HEK293 (cell line): ENCODE measurements at regions not wholly inside any gene's neighbourhood (a gene's known extent, or its start where the extent isn't known, plus 50 kb on each side); places are given as distances from the start of the nearest gene placed in this dataset.

Experiments used
- CTCF ChIA-PET: fragments of 350-600 bp; formaldehyde crosslinking; extraction: SDS; loops from one replicate; lab custom pipeline; 2021; ENCODE audit warnings: antibody characterized with exemption; lab: Yijun Ruan, JAX
- POLR2A ChIA-PET: fragments of 300-600 bp; formaldehyde crosslinking; extraction: SDS; loops from one replicate; lab custom pipeline; 2020; ENCODE audit warnings: antibody characterized with exemption, inconsistent platforms; lab: Yijun Ruan, JAX
- H3K27ac ChIP-seq: fragments of 200-500 bp; sonication (Bioruptor generic); 2 replicates; pipeline ENCODE4 v1.5.1; 2014; ENCODE audit warnings: low read depth, low read length, control low read depth, inconsistent platforms; ENCODE audit errors: extremely low read depth
- H3K36me3 ChIP-seq, 2 experiments: fragments of 200-500 bp in 1 of 2; sonication (Bioruptor generic) in 1 of 2; 1 replicate in 1 of 2; 2 replicates in 1 of 2; pipeline ENCODE4 v1.5.1; 2014 to 2017; ENCODE audit warnings: inconsistent platforms in 2 of 2, low read length in 2 of 2; ENCODE audit not compliant: control insufficient read depth in 2 of 2, insufficient read depth in 1 of 2
- H3K4me1 ChIP-seq: fragments of 200-500 bp; sonication (Bioruptor generic); 2 replicates; pipeline ENCODE4 v1.5.1; 2014; ENCODE audit warnings: mild to moderate bottlenecking, low read length, inconsistent platforms; ENCODE audit not compliant: control insufficient read depth, insufficient read depth
- H3K4me3 ChIP-seq: 2 replicates; pipeline ENCODE4 v1.5.1; 2011; ENCODE audit warnings: low read depth, mild to moderate bottlenecking, control low read depth, low read length, moderate library complexity
- H3K9me3 ChIP-seq: fragments of 200-500 bp; sonication (Bioruptor generic); 2 replicates; pipeline ENCODE4 v1.5.1; 2014; ENCODE audit warnings: low read depth, low read length, inconsistent platforms; ENCODE audit not compliant: control insufficient read depth, insufficient read depth
- GLI4 ChIP-seq: fragments of 450-650 bp; formaldehyde crosslinking; IDR thresholded peaks from 2 replicates; pipeline ENCODE4 v1.5.1; 2016; ENCODE audit warnings: missing biosample characterization, missing genetic modification characterization
- KLF16 ChIP-seq: fragments of 450-650 bp; formaldehyde crosslinking; IDR thresholded peaks from 2 replicates; pipeline ENCODE4 v1.5.1; 2017; ENCODE audit warnings: missing biosample characterization, missing genetic modification characterization
- SP7 ChIP-seq: fragments of 450-650 bp; formaldehyde crosslinking; IDR thresholded peaks from 2 replicates; pipeline ENCODE4 v1.5.1; 2016; ENCODE audit warnings: missing biosample characterization, missing genetic modification characterization
- TCF7L2 ChIP-seq: IDR thresholded peaks from 2 replicates; pipeline ENCODE4 v1.6.1; 2011; ENCODE audit warnings: low read depth, mild to moderate bottlenecking, inconsistent platforms, low read length, moderate library complexity, borderline replicate concordance
- TSHZ1 ChIP-seq: fragments of 450-650 bp; formaldehyde crosslinking; IDR thresholded peaks from 2 replicates; pipeline ENCODE4 v1.5.1; 2016; ENCODE audit warnings: missing biosample characterization, missing genetic modification characterization, borderline replicate concordance
- ZBTB17 ChIP-seq: fragments of 450-650 bp; formaldehyde crosslinking; IDR thresholded peaks from 2 replicates; pipeline ENCODE4 v1.5.1; 2016; ENCODE audit warnings: missing biosample characterization, missing genetic modification characterization
- ZBTB6 ChIP-seq: fragments of 450-650 bp; formaldehyde crosslinking; IDR thresholded peaks from 2 replicates; pipeline ENCODE4 v1.5.1; 2017; ENCODE audit warnings: missing biosample characterization, missing genetic modification characterization
- ZFP3 ChIP-seq: fragments of 450-650 bp; formaldehyde crosslinking; IDR thresholded peaks from 2 replicates; pipeline ENCODE4 v1.5.1; 2016; ENCODE audit warnings: low read depth, missing biosample characterization, missing genetic modification characterization
- ZNF169 ChIP-seq: fragments of 450-650 bp; formaldehyde crosslinking; IDR thresholded peaks from 2 replicates; pipeline ENCODE4 v1.5.1; 2016; ENCODE audit warnings: missing biosample characterization, missing genetic modification characterization
- ZNF184 ChIP-seq: fragments of 450-650 bp; IDR thresholded peaks from 2 replicates; pipeline ENCODE4 v1.5.1; 2018; ENCODE audit warnings: missing biosample characterization, mild to moderate bottlenecking, missing genetic modification characterization
- ZNF202 ChIP-seq: fragments of 450-650 bp; formaldehyde crosslinking; IDR thresholded peaks from 2 replicates; pipeline ENCODE4 v1.5.1; 2016; ENCODE audit warnings: missing biosample characterization, missing genetic modification characterization, borderline replicate concordance
- ZNF211 ChIP-seq: fragments of 450-650 bp; formaldehyde crosslinking; IDR thresholded peaks from 2 replicates; pipeline ENCODE4 v1.5.1; 2016; ENCODE audit warnings: low read depth, missing biosample characterization, missing genetic modification characterization
- ZNF341 ChIP-seq: fragments of 450-650 bp; formaldehyde crosslinking; IDR thresholded peaks from 2 replicates; pipeline ENCODE4; 2016; ENCODE audit warnings: low read depth, missing biosample characterization, missing genetic modification characterization
- ZNF362 ChIP-seq: fragments of 450-650 bp; formaldehyde crosslinking; IDR thresholded peaks from 2 replicates; pipeline ENCODE4 v1.5.1; 2016; ENCODE audit warnings: missing biosample characterization, missing genetic modification characterization
- ZNF366 ChIP-seq: fragments of 450-650 bp; formaldehyde crosslinking; conservative IDR thresholded peaks from 2 replicates; pipeline ENCODE4 v1.5.1; 2016; ENCODE audit warnings: missing biosample characterization, missing genetic modification characterization
- ZNF449 ChIP-seq: fragments of 450-650 bp; formaldehyde crosslinking; IDR thresholded peaks from 2 replicates; pipeline ENCODE4 v1.5.1; 2017; ENCODE audit warnings: missing biosample characterization, mild to moderate bottlenecking, missing genetic modification characterization, moderate library complexity
- ZNF501 ChIP-seq: fragments of 450-650 bp; formaldehyde crosslinking; IDR thresholded peaks from 2 replicates; pipeline ENCODE4 v1.5.1; 2016; ENCODE audit warnings: missing biosample characterization, missing genetic modification characterization
- ZNF600 ChIP-seq: fragments of 450-650 bp; formaldehyde crosslinking; IDR thresholded peaks from 2 replicates; pipeline ENCODE4 v1.5.1; 2016; ENCODE audit warnings: missing biosample characterization, missing genetic modification characterization
- ZNF610 ChIP-seq: fragments of 450-650 bp; formaldehyde crosslinking; IDR thresholded peaks from 2 replicates; pipeline ENCODE4 v1.5.1; 2016; ENCODE audit warnings: missing biosample characterization, missing genetic modification characterization, borderline replicate concordance
- ZNF629 ChIP-seq: fragments of 450-650 bp; formaldehyde crosslinking; IDR thresholded peaks from 2 replicates; pipeline ENCODE4 v1.5.1; 2017; ENCODE audit warnings: missing biosample characterization, missing genetic modification characterization
- ZNF692 ChIP-seq: fragments of 450-650 bp; formaldehyde crosslinking; IDR thresholded peaks from 2 replicates; pipeline ENCODE4 v1.5.1; 2016; ENCODE audit warnings: missing biosample characterization, missing genetic modification characterization
- ZSCAN18 ChIP-seq: fragments of 450-650 bp; formaldehyde crosslinking; IDR thresholded peaks from 2 replicates; pipeline ENCODE4 v1.5.1; 2016; ENCODE audit warnings: missing biosample characterization, missing genetic modification characterization

GRCh38 chr20:11001764-11002540, 328.2 kb upstream of the JAG1 start:
- H3K36me3 ChIP-seq, result no peaks in the 10 kb centered on the region
- POLR2A ChIA-PET, result interaction anchor here (1.0 kb wide), 1 partner anchor 328 kb away, joined by 3 read pairs; the partner anchor contains the start of gene JAG1
- H3K9me3 ChIP-seq, result no peaks in the 10 kb centered on the region
- H3K4me1 ChIP-seq, result peaks cover 5% of the 10 kb centered on the region; the same call in 1 of the 2 replicates
- H3K4me3 ChIP-seq, result no peak overlapping the region
- CTCF ChIA-PET, result interaction anchor here (0.9 kb wide), 1 partner anchor 19 kb away, joined by 3 read pairs; no protein-coding TSS in a partner anchor
- no peak overlapping the region for H3K27ac ChIP-seq
- TF ChIP-seq ZNF501 (tag by site-specific recombination) (no peak), ZNF610 (no peak), ZNF362 (no peak), ZNF184 (tag by site-specific recombination) (no peak), TSHZ1 (tag by site-specific recombination) (no peak), ZBTB6 (tag by site-specific recombination) (no peak), TCF7L2 (no peak), ZNF211 (tag by site-specific recombination) (no peak), ZNF202 (tag by site-specific recombination) (no peak), KLF16 (no peak), ZNF366 (tag by site-specific recombination) (no peak), ZNF629 (tag by site-specific recombination) (no peak), ZNF341 (tag by site-specific recombination) (no peak), ZFP3 (no peak), ZSCAN18 (tag by site-specific recombination) (no peak), ZNF169 (tag by site-specific recombination) (no peak)

- no peaks in the 10 kb centered on the region for H3K9me3 ChIP-seq
- peaks cover 5% of the 10 kb centered on the region; the same call in 1 of the 2 replicates for H3K4me1 ChIP-seq
- no peak for TF ChIP-seq ZNF692 (tag by site-specific recombination)
- TF ChIP-seq ZNF600 (tag by site-specific recombination), result no peak
- no peak for TF ChIP-seq ZBTB17 (tag by site-specific recombination)
- no peak for TF ChIP-seq ZNF184 (tag by site-specific recombination)
- TF ChIP-seq ZNF449 (tag by site-specific recombination), result no peak
- TF ChIP-seq SP7 (tag by site-specific recombination), result no peak
- TF ChIP-seq GLI4 (tag by site-specific recombination), result no peak
- TF ChIP-seq, all 188 proteins: peak for 0
- Histone ChIP-seq H3K4me3 (no peak overlapping the region), H3K36me3 (no peaks in the 10 kb centered on the region), H3K27ac (no peak overlapping the region)
- ChIA-PET POLR2A (no interaction called here), CTCF (interaction anchor here (0.6 kb wide), 1 partner anchor 366 kb away, joined by 3 read pairs; no protein-coding TSS in a partner anchor)
These were observed 329.5 kb upstream of the JAG1 start for GRCh38 chr20:11003341-11003740.
